ENCODE measurements at regions not wholly inside any gene's neighbourhood (a gene's known extent, or its start where the extent isn't known, plus 50 kb on each side); places are given as distances from the start of the nearest gene placed in this dataset.
A peak's percentile ranks its signal among the peaks of the same experiment; 100 is the strongest.

GRCh38 chr12:75937486-75937885 is 94.1 kb downstream of the PHLDA1 start:
- Histone ChIP-seq H2BK120ac (ENCODE audit: low read depth, low read length) (peak overlapping the region; percentile 90), H3K56ac (ENCODE audit: extremely low read depth, insufficient read depth, low read length) (peak overlapping the region; percentile 40; the same call in 1 of the 2 replicates), H2BK20ac (ENCODE audit: low read depth, low read length) (peak overlapping the region; percentile 98), H4K91ac (ENCODE audit: insufficient read depth, low read depth, low read length) (peak overlapping the region; percentile 53), H2AFZ (replicated peaks; ENCODE audit: low read length, poor library complexity) (no peak overlapping the region), H3K4ac (ENCODE audit: low read depth, low read length) (peak overlapping the region; percentile 81), H3K4me2 (ENCODE audit: low read depth, low read length) (no peak overlapping the region), H2BK15ac (ENCODE audit: low read depth, low read length) (peak overlapping the region; percentile 91; the same call in 2 of the 3 replicates), H3K27ac (ENCODE audit: insufficient read depth, low read length) (peak overlapping the region; percentile 36), H4K20me1 (ENCODE audit: insufficient read depth, low read length) (no peaks in the 10 kb centered on the region), H3K9me3 (ENCODE audit: control insufficient read depth, insufficient read depth, low read length) (no peaks in the 10 kb centered on the region), H3K23ac (ENCODE audit: low read depth, low read length) (peak overlapping the region; percentile 18; the same call in 1 of the 2 replicates), H3K9ac (ENCODE audit: low read depth, low read length) (no peak overlapping the region), H3K4me1 (ENCODE audit: control insufficient read depth, insufficient read depth, low read length) (peaks cover 19% of the 10 kb centered on the region), H2BK5ac (ENCODE audit: low read depth, low read length, poor library complexity, severe bottlenecking) (peak overlapping the region; percentile 67), H2AK9ac (replicated peaks; ENCODE audit: low read depth, low read length, poor library complexity) (no peak overlapping the region), H3K14ac (replicated peaks; ENCODE audit: low read depth, low read length) (peak overlapping the region; percentile 92), H3K18ac (ENCODE audit: low read depth, low read length) (peak overlapping the region; percentile 93), H3K4me3 (ENCODE audit: insufficient read depth, low read depth, low read length) (no peak overlapping the region), H4K8ac (ENCODE audit: low read depth in 2 of 2, low read length in 2 of 2) (peak overlapping the region; percentile 28 to 73; a peak in 3 of 4 replicates), H4K5ac (ENCODE audit: low read depth, low read length) (peak overlapping the region; percentile 92), H3K9me1 (ENCODE audit: insufficient read depth, low read length) (peaks cover 8% of the 10 kb centered on the region; the same call in 1 of the 2 replicates), H3K36me3 (ENCODE audit: control insufficient read depth, insufficient read depth, low read length) (no peaks in the 10 kb centered on the region), H3K27me3 (ENCODE audit: control insufficient read depth, insufficient read depth, low read length) (no peaks in the 10 kb centered on the region), H3K79me1 (ENCODE audit: low read depth in 1 of 2, low read length in 2 of 2) (peaks cover 0 to 7% of the 10 kb centered on the region in 2 experiments; a peak in 2 of 4 replicates), H2AK5ac (ENCODE audit: low read depth, low read length) (peak overlapping the region; percentile 16; the same call in 1 of the 2 replicates)
- no TSS peak for BruUV-seq (replicated peaks)
- in situ Hi-C loops (cut with MboI; ENCODE audit: low sequenced_read_pairs), result no loop called here
- dilution Hi-C loops (cut with HindIII; ENCODE audit: low sequenced_read_pairs, unreplicated experiment), result no loop called here
- intact Hi-C loops (cut with micrococcal nuclease), result loop anchor here (5.0 kb wide), 1 partner anchor 90 kb away; no protein-coding TSS in a partner anchor
- TF ChIP-seq POLR2A (IDR thresholded peaks at IDR 0.05; ENCODE audit: low read depth, low read length) (no peak), BHLHE40 (IDR thresholded peaks at IDR 0.05; ENCODE audit: low read depth, low read length) (no peak), CEBPB (IDR thresholded peaks at IDR 0.05; ENCODE audit: low read depth, low read length) (no peak), RFX5 (IDR thresholded peaks at IDR 0.05; ENCODE audit: low read depth, low read length) (no peak), FOS (IDR thresholded peaks at IDR 0.05; ENCODE audit: low read depth, low read length) (no peak), USF2 (IDR thresholded peaks at IDR 0.05; ENCODE audit: low read depth, low read length) (no peak), MXI1 (IDR thresholded peaks at IDR 0.05; ENCODE audit: borderline replicate concordance, low read depth, low read length) (no peak), RAD21 (IDR thresholded peaks at IDR 0.05; ENCODE audit: low read length) (no peak)
- ATAC-seq (ENCODE audit: low read depth), result no peak
- ChIA-PET POLR2A (ENCODE audit: unreplicated experiment) (no interaction called here), CTCF (no interaction called here)
- 38% methylated on average over 1 of the region's 1 CpG; no CpG with 5 or more reads in 1 of the 2 experiments for WGBS, 2 experiments (ENCODE audit: extremely low coverage in 2 of 2, insufficient read length in 1 of 2)
- no peak for DNase-seq
